SU-DHL-6 (cell line): ENCODE measurements at regions not wholly inside any gene's neighbourhood (a gene's known extent, or its start where the extent isn't known, plus 50 kb on each side); places are given as distances from the start of the nearest gene placed in this dataset.

Source experiments
- H2AFZ ChIP-seq: fragments of 200-600 bp; sonication (generic); 2 replicates; pipeline ENCODE4 v1.6.1; 2014; ENCODE audit warnings: low read depth, mild to moderate bottlenecking, moderate library complexity, mixed read lengths, antibody characterized with exemption, low read length; ENCODE audit not compliant: severe bottlenecking
- H3F3A ChIP-seq: fragments of 200-600 bp; shearing (Covaris generic); 2 replicates; pipeline ENCODE4 v1.6.0; 2016; ENCODE audit warnings: antibody characterized with exemption, mild to moderate bottlenecking; ENCODE audit not compliant: insufficient read depth
- H3K27ac ChIP-seq: fragments of 200-600 bp; sonication (generic); 2 replicates; pipeline ENCODE4 v1.5.1; 2016; ENCODE audit warnings: low read depth, mild to moderate bottlenecking, low read length, moderate library complexity, mixed read lengths
- H3K27me3 ChIP-seq: fragments of 200-600 bp; sonication (generic), shearing (Covaris generic); 2 replicates; pipeline ENCODE4 v1.6.0; 2014; ENCODE audit warnings: mild to moderate bottlenecking, low read length
- H3K36me3 ChIP-seq: fragments of 200-600 bp; sonication (generic); 2 replicates; pipeline ENCODE4 v1.6.1; 2014; ENCODE audit warnings: mild to moderate bottlenecking, low read length, mixed read lengths
- H3K4me2 ChIP-seq: fragments of 300-600, 200-600 bp; shearing (Covaris generic), sonication (generic); 2 replicates; pipeline ENCODE4 v1.6.0; 2014; ENCODE audit warnings: low read length, low read depth, mild to moderate bottlenecking; ENCODE audit not compliant: poor library complexity, severe bottlenecking
- H3K4me3 ChIP-seq: fragments of 200-600 bp; sonication (generic); 2 replicates; pipeline ENCODE4 v1.5.1; 2014; ENCODE audit warnings: antibody characterized with exemption, low read length, mild to moderate bottlenecking, mixed read lengths; ENCODE audit not compliant: insufficient read depth, poor library complexity, severe bottlenecking
- H3K79me2 ChIP-seq: fragments of 200-600 bp; sonication (generic); 2 replicates; pipeline ENCODE4 v1.6.1; 2014; ENCODE audit warnings: mild to moderate bottlenecking, low read length, moderate library complexity; ENCODE audit not compliant: insufficient read depth
- H3K9ac ChIP-seq: fragments of 200-600 bp; sonication (generic); 2 replicates; pipeline ENCODE4 v1.7.0; 2014; ENCODE audit warnings: mild to moderate bottlenecking, low read length
- H3K9me2 ChIP-seq: fragments of 200-600 bp; sonication (generic); replicated peaks from 2 replicates; pipeline ENCODE4 v1.6.1; 2014; ENCODE audit warnings: low read length; ENCODE audit not compliant: insufficient read depth
- H3K9me3 ChIP-seq: fragments of 200-600 bp; sonication (generic); 2 replicates; pipeline ENCODE4 v1.6.1; 2014; ENCODE audit warnings: low read length, mixed read lengths; ENCODE audit not compliant: insufficient read depth
- H4K20me1 ChIP-seq: fragments of 200-600 bp; sonication (generic); 2 replicates; pipeline ENCODE4 v1.6.1; 2014; ENCODE audit warnings: low read depth, mild to moderate bottlenecking, antibody characterized with exemption, low read length, moderate library complexity, mixed read lengths
- EZH2phosphoT487 ChIP-seq: fragments of 200-600 bp; sonication (generic), shearing (Covaris generic); conservative IDR thresholded peaks from 2 replicates; pipeline ENCODE4 v1.6.1; 2018; ENCODE audit warnings: mild to moderate bottlenecking, antibody characterized with exemption, low read length, moderate library complexity, mixed read lengths
- TF ChIP-seq, protein P1 (sequence below): fragments of 200-600 bp; sonication (generic); IDR thresholded peaks from one replicate; pipeline ENCODE4 v1.5.1; 2017; ENCODE audit warnings: antibody characterized with exemption, mild to moderate bottlenecking, low read length, moderate library complexity; ENCODE audit not compliant: insufficient read depth, poor library complexity, severe bottlenecking

- H3K36me3 ChIP-seq = no peaks in the 10 kb centered on the region
- no peaks in the 10 kb centered on the region for H4K20me1 ChIP-seq
- H3K4me3 ChIP-seq = peak overlapping the region; percentile 67
- no peaks in the 10 kb centered on the region for H3K9me3 ChIP-seq
- no peaks in the 10 kb centered on the region for H3K9me2 ChIP-seq
- peak overlapping the region; percentile 62 for H3K9ac ChIP-seq
- H3F3A ChIP-seq = peaks cover 17% of the 10 kb centered on the region
- no peak for TF ChIP-seq EZH2phosphoT487
- TF ChIP-seq, protein P1, sequence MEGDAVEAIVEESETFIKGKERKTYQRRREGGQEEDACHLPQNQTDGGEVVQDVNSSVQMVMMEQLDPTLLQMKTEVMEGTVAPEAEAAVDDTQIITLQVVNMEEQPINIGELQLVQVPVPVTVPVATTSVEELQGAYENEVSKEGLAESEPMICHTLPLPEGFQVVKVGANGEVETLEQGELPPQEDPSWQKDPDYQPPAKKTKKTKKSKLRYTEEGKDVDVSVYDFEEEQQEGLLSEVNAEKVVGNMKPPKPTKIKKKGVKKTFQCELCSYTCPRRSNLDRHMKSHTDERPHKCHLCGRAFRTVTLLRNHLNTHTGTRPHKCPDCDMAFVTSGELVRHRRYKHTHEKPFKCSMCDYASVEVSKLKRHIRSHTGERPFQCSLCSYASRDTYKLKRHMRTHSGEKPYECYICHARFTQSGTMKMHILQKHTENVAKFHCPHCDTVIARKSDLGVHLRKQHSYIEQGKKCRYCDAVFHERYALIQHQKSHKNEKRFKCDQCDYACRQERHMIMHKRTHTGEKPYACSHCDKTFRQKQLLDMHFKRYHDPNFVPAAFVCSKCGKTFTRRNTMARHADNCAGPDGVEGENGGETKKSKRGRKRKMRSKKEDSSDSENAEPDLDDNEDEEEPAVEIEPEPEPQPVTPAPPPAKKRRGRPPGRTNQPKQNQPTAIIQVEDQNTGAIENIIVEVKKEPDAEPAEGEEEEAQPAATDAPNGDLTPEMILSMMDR = no peak
- no peaks in the 10 kb centered on the region for H3K79me2 ChIP-seq
- peak overlapping the region; percentile 70 for H3K4me2 ChIP-seq
- H2AFZ ChIP-seq = peak overlapping the region; percentile 96
- 0 out of 2 replicates have a peak, but pooled peaks cover 2% of the 10 kb centered on the region for H3K27me3 ChIP-seq
- H3K27ac ChIP-seq = no peak overlapping the region
These were observed 64.0 kb upstream of the MAPRE2 start for GRCh38 chr18:34976899-34977837.

- H3K36me3 ChIP-seq = no peaks in the 10 kb centered on the region
- no peaks in the 10 kb centered on the region for H3K9me2 ChIP-seq
- peak overlapping the region; percentile 62 for H3K9ac ChIP-seq
- H3K27ac ChIP-seq = no peak overlapping the region
- peak overlapping the region; percentile 70 for H3K4me2 ChIP-seq
- H3F3A ChIP-seq = peaks cover 17% of the 10 kb centered on the region
- H3K27me3 ChIP-seq = 0 out of 2 replicates have a peak, but pooled peaks cover 2% of the 10 kb centered on the region
- peak overlapping the region; percentile 67 for H3K4me3 ChIP-seq
- peak overlapping the region; percentile 96 for H2AFZ ChIP-seq
- no peaks in the 10 kb centered on the region for H3K9me3 ChIP-seq
- TF ChIP-seq, protein P1 = no peak
- no peak for TF ChIP-seq EZH2phosphoT487
- H3K79me2 ChIP-seq = no peaks in the 10 kb centered on the region
- H4K20me1 ChIP-seq = no peaks in the 10 kb centered on the region
These were observed 63.2 kb upstream of the MAPRE2 start for GRCh38 chr18:34977838-34978532.

DNA sequence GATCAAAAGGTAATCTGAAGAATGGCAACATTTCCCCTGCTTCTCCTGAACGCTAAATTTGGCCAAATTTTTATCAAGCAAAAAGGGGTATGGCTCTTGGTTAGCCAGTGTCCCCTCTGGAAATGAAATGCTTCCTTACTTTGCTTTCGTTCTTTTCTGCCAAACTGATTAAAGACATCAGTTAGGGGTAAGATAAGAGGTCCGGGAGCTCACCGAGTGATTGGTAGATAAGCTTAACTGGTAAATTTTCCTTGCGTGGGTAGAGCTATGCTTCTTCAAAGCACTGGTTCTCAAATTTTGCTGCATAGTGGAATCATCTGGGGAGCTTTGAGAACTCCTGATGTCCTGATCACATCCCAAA is 62.7 kb upstream of the MAPRE2 start:
- Histone ChIP-seq H3K9ac (0 out of 2 replicates have a peak overlapping the region, but pooled peaks have one; percentile 62), H3K9me2 (no peaks in the 10 kb centered on the region), H3K9me3 (no peaks in the 10 kb centered on the region), H3K27ac (no peak overlapping the region), H3K36me3 (no peaks in the 10 kb centered on the region), H2AFZ (peak overlapping the region; percentile 96), H3K27me3 (no peaks in the 10 kb centered on the region), H3F3A (peaks cover 17% of the 10 kb centered on the region), H3K79me2 (no peaks in the 10 kb centered on the region), H3K4me2 (peak overlapping the region; percentile 70), H3K4me3 (no peak overlapping the region), H4K20me1 (no peaks in the 10 kb centered on the region)
- TF ChIP-seq, protein P1 = no peak
- no peak for TF ChIP-seq EZH2phosphoT487
